Fibroblast of skin of left biceps (primary cell): ENCODE measurements at regions not wholly inside any gene's neighbourhood (a gene's known extent, or its start where the extent isn't known, plus 50 kb on each side); places are given as distances from the start of the nearest gene placed in this dataset.

Experiments used
- DNase-seq, 2 experiments: peaks; one replicate each; pipeline ENCODE4 v3.0.0-alpha.2; 2013; ENCODE audit warnings: low read depth in 2 of 2

DNA sequence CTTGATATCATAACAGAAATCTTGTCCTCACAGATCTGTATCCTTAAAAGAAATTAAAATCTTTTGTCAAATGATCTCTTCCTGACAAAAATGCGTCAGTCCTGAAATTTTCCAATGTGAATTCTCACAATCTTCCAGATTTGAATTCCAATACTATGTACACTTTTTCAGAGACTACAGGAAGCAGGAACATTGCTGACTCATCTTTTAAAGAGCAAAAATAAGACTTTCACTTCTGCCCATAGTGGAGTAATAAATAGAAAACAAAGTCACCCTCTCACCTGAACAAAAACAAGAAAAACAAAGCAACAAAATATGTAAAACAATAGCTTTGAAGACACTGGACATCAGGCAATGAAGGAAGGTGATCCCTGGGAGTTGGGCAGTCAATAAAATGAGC, 167.0 kb upstream of the IPO5 start:
- DNase-seq = no peak

DNA sequence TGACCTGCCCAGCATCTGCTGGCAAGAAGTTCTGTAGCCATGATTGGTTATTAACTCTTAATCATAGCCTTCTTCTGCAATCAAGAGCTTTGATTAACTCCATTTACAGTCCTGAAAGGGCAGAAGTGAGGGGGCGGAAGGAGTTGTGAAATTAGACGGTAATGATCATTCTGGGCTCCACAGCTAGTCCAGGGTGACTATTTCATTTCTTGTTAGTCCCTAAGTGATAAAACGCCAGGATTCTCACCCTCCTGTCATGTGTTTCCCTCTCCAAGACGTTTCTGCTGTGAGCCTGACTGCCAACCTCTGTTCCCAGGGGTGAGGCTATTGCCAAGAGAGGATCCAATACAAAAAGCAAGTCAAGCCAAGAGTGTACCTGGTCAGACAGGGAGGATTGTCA, 155.9 kb upstream of the IPO5 start:
- DNase-seq = no peak

DNA sequence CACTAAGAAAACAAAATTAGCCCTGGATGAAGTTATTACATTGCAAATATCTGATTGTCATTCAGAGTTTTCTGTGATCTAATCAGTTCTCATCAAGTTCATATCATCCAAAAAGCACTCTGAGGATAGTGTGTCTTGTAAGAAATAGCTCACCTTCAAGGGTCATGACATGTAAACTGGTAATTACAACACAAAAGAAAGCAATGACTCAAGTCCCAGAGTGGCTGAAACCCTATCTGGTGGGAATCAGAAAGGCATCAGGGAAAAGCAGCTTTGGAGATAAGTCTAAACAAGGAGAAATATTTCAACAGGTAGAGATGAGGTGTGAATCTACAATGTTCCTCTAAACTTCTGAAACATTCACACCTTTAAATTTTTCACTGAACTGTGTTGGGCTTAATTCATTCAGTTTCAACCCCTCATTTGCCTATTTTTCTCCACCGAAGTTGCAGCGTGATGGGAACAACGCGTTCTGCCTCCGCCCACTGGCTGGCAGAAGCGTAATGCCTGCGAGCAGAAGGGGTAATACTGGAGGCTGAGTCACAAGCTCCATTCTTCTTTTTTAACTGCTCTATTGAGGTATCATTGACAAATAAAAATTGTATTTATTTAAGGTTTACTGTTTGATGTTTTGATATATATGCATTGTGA, 155.2 kb upstream of the IPO5 start:
- no peak for DNase-seq

DNA sequence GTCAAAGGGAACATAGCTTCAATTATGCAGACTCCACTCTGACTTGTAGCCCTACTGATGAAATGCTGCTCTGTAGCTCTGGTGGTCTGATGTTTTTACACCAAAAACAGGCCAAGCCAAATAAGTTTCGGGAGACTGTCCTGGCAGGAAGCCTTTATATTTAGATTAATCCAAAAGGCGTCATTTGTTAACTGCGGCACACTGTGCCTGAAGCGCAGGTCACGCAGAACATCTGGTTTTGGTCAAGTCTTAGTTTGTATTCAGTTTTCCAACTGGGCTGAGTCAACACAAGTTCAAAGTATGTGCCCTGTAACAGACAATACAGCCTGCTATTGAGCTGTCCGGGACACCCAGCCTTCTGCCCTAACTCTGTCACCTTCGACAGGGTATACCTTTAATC, 154.6 kb upstream of the IPO5 start:
- DNase-seq = peak in 1 of 2 experiments; percentile 5

DNA sequence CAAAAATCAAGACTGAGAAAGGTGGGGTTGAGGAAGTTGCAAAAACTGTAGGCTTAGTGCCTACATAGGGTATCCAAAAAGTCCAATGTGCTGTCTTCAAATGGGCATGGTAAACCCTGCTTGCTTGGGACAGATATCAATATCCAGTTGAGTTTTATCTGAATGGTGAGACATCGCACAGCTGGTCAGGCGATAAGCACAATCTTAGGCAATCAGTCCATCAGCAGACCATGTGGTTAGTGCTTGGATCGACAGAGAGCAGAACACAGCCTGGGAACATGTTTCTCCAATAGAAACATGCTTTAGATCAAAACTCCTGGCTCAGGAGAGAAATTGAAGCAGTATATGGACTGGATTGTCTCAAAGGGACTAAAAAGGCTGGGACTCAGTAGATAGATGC, 151.3 kb upstream of the IPO5 start:
- no peak for DNase-seq

DNA sequence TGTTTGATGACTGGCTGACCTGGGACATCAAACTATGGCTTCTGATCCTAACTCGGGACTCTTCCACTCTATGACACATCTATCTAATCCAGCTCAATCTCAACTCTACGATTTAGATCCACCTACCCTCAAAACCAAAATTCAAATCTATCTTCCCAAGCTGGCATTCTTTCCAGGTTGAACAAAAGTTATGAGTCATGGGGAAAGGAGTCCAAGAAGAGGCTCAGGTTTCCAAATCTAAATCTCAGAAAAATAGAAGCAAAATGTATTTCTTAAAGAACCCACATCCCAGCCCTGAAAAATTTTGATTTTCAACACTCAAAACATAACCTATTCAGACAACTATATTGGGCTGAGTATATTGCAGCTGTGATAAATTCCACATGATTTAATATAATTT, 143.9 kb upstream of the IPO5 start:
- DNase-seq = no peak

DNA sequence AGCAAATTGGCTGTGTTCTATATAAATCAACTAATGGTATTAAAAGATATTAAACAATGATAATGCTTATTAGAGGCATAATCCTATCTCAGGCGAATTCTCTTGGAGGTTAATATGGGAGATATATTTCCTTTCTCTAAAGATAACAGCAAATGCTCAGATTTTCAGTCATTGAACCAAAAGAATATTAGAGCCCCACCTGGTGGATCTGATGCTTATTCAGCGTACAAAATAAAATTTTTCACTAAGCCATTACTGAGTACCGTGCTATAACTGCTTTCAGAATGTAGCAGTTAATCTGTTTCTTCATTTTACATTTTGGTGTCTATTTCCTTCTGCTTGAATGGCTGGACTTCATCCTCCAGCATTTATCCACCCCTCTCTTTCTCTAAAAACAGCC, 143.3 kb upstream of the IPO5 start:
- DNase-seq = no peak

DNA sequence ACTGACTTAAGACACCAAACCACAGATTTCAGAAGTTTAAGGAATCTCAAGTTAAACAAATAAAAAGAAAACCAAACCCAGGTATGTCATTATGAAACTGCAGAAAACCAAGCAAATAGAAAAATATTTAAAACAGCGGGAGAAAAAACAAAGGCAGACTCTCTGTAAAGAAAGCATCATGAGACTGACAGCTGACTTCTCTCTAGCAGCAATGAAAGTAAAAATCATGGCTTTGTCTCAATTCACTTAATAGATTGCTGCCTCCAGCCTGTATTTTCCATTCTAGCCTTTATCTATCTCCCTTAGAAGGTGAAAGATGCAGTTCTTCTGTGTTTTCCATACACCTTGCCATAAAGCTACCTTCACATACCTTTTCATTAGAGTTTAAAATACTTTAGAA, 131.1 kb upstream of the IPO5 start:
- DNase-seq = no peak

DNA sequence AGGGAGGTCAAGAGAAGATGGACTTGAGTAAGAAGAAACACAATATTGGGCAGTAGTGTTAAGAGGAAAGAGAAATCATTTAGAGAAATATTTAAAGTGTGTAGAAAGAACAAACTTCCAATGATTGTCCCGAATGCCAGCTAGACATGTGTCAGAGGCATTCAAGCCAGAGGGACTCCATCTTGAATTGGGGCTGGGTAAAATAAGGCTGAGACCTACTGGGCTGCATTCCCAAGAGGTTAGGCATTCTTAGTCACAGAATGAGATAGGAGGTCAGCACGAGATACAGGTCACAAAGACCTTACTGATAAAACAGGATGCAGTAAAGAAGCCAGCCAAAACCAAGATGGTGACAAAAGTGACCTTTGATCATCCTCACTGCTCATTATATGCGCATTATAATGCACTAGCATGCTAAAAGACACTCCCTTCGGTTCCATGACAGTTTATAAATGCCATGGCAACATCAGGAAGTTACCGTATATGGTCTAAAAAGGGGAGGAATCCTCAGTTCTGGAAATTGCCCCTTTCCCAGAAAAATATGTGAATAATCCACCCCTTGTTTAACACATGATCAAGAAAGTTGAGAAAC, 127.0 kb upstream of the IPO5 start:
- DNase-seq = no peak

DNA sequence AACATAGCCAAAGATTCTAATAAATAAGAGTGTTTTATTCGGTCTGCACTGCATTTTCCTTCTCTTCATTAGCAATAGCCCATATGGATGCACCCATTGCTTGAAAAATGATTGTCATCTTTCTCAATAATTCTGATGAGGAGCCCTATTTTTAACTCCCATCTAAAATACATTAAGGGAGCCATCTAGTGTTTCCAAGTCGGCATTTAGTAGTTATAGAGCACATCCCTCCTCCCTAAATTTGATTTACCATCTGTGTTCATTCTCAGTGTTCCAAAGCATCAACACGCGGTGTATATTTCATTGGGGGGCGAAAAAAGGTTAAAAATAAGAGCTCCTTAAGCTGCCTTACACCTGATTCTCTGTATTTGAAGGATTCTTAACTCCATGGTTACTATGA, 119.2 kb upstream of the IPO5 start:
- no peak for DNase-seq

DNA sequence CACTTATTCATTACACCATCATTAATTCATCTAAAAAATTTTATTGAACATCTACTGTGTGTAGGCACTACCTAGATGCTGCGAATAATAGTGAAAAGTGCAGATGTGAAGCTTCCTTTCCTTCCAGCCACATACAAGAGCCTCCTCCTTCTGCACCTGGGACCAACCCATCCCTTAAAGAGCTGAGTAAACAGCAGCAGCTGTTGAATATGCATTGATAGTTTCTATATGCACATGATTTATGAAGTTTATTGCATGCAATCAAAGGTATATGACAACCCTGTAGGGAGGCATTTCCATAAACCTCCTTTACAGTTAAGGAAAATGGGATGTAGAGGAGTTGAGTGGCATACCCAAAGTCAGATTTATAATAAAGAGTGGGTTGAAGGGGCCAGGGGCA, 110.3 kb upstream of the IPO5 start:
- no peak for DNase-seq

DNA sequence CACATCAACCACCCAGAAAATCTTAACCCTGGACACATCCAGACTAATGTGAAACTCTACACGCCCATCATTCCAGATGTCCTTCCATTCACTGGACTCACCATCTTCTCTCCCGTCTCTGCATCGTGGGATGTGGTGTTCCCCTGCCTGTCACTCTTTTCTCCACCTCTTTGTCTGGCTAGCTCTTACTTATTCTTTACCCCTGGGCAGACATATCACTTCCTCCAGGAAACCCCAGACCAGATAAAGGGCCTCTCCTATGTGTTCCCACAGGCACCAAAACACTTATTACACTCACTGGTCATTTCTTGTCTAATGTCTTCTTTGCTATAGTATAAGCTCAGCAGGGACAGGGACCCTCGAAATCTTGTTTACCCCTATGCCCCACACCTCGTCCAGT, 109.3 kb upstream of the IPO5 start:
- DNase-seq = no peak

DNA sequence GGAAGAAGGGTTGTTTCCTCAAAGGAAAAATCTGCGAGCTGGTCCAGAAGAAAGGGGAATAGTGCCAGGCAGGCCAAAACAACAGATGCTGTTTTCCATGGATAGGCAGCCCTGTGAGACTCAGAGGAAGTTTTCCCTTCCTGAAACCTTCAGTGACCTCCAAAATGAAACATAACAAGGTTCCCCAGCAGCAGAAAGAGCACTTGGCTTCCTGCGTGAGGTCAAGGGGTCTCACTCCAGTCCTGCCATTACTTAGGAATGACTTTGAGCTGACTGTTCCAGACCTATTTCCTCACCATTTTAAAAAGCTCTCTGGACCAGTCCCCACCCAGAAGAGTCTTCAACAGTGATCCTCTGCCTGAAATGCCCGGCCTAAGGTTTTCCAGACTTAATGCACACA, 104.6 kb upstream of the IPO5 start:
- no peak for DNase-seq

DNA sequence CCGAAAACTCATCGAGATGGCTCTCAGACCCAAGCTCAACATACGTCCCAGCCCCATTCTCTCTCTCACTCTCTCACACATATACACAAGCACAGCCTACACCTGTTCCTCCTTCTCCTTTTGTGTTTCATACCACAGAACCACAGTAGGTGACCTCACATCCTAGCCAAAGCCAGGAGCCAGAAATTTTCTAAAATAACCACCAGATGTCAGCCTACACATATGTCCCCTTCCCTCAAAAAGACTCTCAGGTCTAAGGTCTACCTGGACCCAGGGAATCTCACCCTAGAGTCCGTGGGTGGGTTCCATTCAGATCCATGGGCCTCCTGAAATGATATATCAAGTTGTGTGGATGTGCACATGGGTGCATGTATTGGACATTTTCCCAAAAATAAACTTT, 104.2 kb upstream of the IPO5 start:
- DNase-seq = no peak

DNA sequence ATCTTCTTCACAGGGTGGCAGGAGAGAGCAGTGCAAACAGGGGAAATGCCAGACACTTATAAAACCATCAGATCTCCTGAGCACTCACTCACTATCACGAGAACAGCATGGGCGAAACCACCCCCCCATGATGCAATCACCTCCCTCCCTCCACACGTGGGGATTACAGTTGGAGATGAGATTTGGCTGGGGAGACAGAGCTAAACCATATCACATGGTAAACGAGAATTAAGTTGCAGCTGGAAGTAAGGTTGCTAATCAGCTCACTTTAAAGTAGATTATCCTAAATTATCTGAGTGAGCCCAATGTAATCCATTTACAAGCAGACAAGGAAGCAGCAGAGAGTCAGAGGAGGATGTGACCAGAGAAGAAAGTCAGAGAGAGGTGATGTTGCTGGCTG, 102.2 kb upstream of the IPO5 start:
- no peak for DNase-seq

DNA sequence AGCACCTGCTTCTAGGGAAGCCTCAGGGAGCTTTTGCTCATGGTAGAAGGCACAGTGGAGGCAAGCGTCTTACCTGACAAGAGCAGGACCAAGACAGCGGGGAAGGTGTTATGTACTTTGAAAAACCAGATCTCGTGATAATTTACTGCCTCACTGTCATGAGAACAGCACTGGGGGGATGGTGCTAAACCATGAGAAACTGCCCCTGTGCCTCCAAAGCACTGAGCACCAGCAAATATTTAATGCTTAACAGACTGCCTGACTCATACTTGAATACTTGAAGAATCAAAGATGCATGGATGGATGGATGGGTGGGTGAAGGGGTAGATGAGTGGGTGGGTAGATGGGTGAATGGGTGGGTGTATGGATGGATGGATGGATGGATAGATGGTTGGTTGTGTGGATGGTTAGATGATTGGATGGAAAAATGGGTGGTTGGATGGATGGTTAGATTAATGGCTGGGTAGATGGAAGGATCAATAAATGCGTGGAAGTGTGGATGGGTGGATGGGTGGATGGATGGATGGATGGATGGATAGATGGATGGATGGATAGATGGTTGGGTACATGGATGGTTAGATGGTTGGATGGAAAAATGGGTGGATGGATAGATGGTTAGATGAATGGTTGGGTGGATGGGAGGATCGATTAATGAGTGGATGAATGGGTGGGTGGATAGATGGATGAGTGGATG, 101.1 kb upstream of the IPO5 start:
- no peak for DNase-seq

DNA sequence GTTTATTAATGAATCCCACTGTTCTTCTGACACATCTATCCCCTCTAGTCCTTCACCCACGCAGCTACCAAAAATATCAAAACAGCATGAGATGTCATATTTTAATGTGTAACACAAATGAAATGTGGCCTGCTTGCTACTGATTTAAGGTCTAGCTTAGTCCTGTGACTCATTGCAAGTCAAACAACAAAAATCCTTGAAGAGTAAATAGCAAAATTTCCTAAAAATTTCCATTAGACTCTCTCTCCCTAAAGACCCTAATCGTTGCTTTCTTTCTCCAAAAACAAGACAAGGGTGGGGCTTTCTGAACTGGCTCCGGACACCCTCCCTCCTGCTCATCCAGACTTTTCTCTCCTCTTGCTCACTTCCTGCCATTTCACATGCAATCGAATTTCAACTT, 99.9 kb upstream of the IPO5 start:
- DNase-seq = no peak

DNA sequence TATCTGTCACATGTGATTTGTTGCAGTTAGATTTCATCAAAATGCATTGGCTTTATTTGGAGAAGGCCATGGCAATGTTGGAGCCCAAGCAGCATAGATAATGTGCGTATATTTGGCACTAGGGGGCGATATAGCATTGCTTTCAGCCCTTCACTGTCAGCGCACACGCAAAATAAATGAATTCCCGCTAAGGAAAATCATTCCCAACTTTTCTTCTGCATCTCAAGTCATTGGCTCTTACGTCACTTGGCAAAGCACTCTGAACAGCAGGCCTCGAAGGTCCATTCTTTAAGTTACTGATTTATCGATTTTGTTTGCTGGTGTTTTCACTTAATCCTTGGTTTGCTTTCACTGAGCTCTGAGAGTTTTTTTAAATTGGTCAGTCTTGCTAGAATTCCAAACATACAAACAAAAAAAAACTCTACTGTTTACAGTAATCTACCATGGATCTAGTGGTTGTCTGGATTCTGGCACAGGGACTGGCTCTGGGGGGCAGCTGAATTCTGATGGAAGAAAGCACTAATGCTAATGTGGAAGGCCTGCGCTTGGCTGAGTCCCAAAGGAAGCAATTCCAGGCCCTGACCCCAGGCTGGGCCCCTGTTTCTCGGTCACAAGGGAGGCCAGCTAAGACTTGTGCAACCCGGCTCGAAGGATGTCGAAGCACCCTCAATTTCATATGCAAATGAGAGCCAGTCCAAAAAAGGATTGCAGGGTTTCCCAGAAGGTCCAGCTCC, 97.7 kb upstream of the IPO5 start:
- peak; percentile 75 to 76 for DNase-seq

DNA sequence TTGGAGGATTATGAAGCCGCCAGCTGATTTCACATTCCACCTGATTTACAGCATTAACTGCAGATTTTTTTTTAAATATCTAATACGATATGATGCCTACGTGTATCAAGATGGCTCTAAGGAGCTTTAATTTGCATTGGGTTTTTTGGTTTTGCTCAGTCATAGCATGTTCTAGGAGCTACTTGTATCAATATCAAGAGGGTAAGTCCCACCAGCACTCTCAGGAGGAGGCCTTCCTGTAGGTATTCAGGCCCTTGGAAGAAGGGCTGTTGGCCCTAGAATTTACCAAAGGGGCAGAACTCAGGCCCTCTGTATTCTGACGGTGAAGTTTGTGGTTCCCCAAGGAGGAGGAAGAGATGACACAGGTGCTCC, 97.2 kb upstream of the IPO5 start:
- no peak for DNase-seq

DNA sequence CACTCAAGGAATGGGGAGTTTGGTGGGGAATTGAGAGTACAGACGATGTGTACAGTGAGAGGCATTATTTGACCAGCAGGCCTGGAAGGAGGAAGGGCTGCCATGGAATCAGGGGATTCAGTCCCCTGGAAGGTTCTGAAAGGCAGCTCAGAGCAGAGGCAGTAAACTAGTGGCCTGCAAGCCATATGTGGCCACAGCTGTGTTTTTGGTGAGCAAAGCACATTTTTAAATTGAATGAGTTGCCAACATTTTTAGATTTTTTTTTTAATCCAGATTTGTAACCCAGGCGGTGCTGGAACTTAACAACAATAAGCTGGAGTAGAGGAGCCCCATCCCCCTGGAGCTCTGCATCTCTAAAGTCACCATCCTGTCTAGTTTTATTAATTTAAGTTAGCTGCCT, 95.3 kb upstream of the IPO5 start:
- no peak for DNase-seq

DNA sequence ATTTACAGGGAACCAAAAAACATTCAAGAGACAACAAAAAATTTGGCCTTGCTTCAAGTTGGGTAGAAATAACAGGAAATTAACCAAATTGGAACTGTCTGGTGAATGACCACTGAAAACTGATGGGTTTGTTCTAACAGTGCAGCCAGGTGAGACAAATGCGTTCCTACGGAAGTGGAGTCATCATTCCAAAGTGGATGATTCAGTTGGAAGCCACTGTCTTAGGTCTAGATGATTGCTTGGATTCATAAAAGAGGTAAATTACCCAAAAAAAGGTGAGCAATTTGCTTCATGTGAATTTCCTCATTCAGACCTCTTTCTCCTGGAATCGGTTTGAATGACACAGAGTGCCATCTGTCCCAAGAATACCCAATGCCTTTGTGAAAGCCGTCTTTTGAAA, 87.1 kb upstream of the IPO5 start:
- DNase-seq = no peak

DNA sequence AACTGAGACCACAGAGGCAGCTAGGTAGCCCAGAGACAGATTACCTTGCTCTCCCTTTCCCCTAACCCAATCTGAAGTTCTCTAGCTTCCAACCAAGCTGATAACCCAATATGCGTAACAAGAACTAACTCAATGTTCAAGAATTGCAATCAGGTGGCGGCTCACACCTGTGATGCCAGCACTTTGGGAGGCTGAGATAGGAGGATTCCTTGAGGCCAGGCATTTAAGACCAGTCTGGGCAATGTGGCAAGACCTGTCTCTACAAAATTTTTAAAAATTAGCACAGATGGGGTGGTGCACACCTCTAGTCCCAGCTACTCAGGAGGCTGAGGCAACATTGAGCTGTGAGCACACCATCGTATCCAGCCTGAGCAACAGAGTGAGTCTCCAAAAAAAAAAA, 86.7 kb upstream of the IPO5 start:
- DNase-seq = no peak

DNA sequence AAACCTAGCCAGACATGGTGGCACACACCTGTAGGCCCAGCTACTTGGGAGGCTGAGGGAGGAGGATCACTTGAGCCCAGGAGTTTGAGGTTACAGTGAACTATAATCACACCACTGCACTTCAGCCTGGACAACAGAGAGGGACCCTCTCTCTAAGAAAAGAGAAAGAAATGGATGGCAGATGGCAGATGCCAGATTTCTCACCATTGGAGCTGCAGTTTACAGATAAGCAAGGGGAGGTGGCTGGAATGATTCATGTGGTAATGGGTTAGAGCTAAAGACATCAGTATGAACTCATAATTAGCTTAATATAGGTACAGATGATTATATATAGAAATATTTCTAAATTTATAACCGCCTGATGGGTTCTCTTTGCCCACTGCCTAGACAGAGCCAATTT, 80.1 kb upstream of the IPO5 start:
- no peak for DNase-seq
